ENCODE measurements at regions not wholly inside any gene's neighbourhood (a gene's known extent, or its start where the extent isn't known, plus 50 kb on each side); places are given as distances from the start of the nearest gene placed in this dataset.

GRCh38 chr13:81326913-81327312, 986.0 kb upstream of the SPRY2 start (continued):
- TF ChIP-seq ETV6 (conservative IDR thresholded peaks at IDR 0.05 in 1 of 2, IDR thresholded peaks at IDR 0.05 in 1 of 2; ENCODE audit: borderline replicate concordance in 1 of 2, low read depth in 1 of 2) (no peak), MLLT1 (IDR thresholded peaks at IDR 0.05) (no peak), ZNF687 (IDR thresholded peaks at IDR 0.05) (no peak), ATF3 (IDR thresholded peaks at IDR 0.05; ENCODE audit: borderline replicate concordance, extremely low read depth, low read depth, low read length) (no peak), CTCF (IDR thresholded peaks at IDR 0.05 in 2 of 3, conservative IDR thresholded peaks at IDR 0.05 in 1 of 3; ENCODE audit: control insufficient read depth in 2 of 3, extremely low read depth in 1 of 3, insufficient read depth in 1 of 3, low read depth in 3 of 3, low read length in 3 of 3) (no peak), LARP7 (IDR thresholded peaks at IDR 0.05) (no peak), NFYB (IDR thresholded peaks at IDR 0.05; ENCODE audit: insufficient read depth, low read depth, low read length) (no peak), POU2F2 (IDR thresholded peaks at IDR 0.05; ENCODE audit: borderline replicate concordance, low read depth, low read length) (no peak), MAX (IDR thresholded peaks at IDR 0.05; ENCODE audit: low read depth, low read length) (no peak), NFYA (IDR thresholded peaks at IDR 0.05; ENCODE audit: borderline replicate concordance, low read depth, low read length) (no peak), ZNF24 (IDR thresholded peaks at IDR 0.05) (no peak), ZBTB4 (CRISPR knock-in tag; IDR thresholded peaks at IDR 0.05) (no peak), BACH1 (IDR thresholded peaks at IDR 0.05; ENCODE audit: borderline replicate concordance) (no peak)

Measured in GM12878 (cell line).